SKM-1 (cell line): ENCODE measurements at regions not wholly inside any gene's neighbourhood (a gene's known extent, or its start where the extent isn't known, plus 50 kb on each side); places are given as distances from the start of the nearest gene placed in this dataset.
"Not testable (repeated sequence)": the region's sequence is repeated elsewhere in the genome, so short reads cannot be mapped to it uniquely, and the experiment has no call there.

ENCODE experiments used
- DNase-seq: peaks from one replicate; lab custom pipeline; 2025; ENCODE audit not compliant: unreplicated experiment; lab: John Stamatoyannopoulos, UW

DNA sequence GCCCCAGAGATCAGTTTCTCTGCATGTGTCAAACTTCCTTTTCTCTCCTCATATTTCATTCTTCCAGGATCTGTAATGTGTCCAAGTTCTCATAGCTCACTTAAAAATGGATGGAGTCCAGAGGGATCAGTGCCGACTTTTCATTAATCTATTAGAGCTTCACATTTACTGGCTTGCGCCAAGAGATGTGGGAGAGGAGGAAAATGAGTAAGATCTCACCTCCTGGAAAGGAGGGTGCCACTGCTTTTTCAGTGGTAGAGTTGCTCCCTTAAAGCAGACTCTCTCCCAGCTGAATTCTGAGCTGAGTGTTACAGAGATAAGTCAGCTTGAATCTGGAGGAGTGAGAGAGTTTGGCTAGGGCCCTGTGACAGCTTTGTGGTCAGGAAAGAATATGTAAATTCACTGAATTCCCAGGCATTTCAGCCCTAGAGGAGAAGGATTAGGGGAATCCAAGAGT is 175.9 kb downstream of the SOX4 start:
- no peak for DNase-seq

DNA sequence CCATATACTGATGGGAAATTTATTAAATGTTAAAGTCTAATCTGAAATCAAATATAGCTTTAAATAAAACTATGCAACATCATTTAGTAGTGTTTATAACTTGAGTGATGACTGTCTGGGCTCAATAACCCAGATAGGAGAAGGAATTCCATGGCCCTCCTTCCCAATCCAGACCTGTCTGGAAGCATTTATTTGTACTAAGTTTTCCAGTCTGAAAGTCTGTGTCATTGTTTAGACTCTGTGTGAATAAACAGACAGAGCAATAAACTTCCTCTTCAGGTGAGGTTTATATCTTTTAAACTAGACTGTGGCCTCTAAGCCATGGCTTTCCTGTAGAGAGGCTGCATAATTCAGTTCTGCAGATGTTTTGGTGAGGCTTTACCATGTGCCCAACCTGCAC is 176.4 kb downstream of the SOX4 start:
- no peak for DNase-seq

DNA sequence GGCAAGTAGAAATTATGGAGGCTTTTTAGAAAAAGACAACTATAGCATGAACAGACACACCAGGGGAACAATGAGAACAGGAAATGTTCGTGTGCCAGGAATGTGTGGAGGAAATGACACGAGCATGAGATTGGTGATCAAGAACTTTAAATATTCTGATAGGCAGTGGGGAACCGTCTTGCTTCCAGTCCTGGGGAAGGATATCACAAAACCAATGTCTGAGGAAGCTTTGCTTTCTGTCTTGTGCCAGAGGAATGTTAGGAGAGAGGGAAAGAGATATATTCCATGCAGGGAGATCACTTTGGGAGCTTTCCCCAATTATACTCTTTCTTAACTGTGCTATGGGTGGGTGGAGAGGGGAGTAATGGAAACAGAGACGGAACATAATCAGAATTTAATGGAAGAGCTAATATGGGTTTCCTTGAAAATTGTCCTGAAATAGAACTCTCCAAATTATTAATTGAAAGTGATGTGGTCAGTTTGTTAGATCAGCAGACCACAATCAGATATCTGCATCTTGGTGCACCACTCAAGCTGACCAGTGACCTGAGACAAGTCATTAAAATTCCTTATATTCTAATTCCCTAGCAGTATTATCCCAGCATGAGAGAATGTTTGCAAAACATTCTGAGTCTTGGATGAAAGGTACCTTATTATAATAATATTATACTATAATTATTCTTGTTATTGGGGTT is 178.2 kb downstream of the SOX4 start:
- no peak for DNase-seq

- no peak for DNase-seq
Observed at GRCh38 chr6:21772477-21772876, 178.9 kb downstream of the SOX4 start.

DNA sequence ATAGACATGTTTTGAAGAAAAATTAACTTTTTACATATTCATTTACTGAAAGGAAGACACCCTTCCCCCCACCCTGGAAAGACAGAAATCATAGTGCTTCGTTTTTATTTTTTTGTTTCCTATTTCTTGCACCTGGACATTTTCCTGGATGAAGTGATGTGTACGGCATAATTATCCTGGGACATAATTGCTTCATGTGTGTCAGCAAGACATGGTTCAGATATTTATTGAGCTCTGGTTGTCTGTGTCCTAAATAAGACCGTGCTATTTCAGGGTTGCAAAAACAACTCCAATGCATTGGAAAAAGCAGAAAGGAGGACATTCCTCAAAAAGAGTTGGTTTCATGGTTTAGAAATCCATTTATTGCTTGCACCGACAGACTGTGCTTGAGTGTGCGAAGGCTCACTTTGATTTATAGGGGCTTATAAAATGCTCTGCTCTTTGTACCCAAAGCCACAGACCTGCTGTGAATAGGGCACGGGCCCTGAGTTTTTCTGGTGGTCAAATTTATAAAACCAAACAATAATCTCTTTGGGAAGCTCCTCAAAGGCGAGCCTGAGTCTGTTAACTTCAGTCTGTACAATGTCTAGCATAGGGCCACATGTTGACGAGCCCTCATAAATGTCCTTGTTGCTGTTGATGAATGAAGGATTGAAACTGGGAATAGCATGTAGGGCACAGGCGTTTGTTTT is 179.5 kb downstream of the SOX4 start:
- no peak for DNase-seq

GRCh38 chr6:21773576-21773968 is 180.0 kb downstream of the SOX4 start:
- DNase-seq: no peak

- no peak for DNase-seq
Observed at GRCh38 chr6:21777846-21778245, 184.3 kb downstream of the SOX4 start.

GRCh38 chr6:21780141-21780540 is 186.6 kb downstream of the SOX4 start:
- no peak for DNase-seq

DNA sequence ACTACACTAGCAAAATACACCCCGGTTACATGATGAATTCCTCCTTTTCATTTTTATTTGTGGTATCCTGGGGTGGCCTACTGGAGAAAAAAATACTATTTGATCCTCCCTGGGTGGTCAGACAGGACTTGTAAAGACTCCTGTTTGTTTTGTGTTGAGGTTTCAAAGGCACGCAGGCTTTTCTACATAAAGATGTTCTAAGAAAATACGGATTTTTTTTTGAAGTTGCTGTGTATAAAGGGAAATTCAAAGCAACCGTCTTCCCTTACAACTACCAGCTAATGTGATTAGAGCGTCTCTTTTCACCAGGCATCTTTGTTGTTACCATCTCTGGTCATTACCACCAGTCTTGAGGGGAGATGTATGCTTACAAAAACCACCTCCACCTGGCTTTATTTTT is 187.1 kb downstream of the SOX4 start:
- no peak for DNase-seq

- DNase-seq: no peak
Observed at GRCh38 chr6:21781128-21781527, 187.6 kb downstream of the SOX4 start.

- no peak for DNase-seq
Observed at GRCh38 chr6:21785164-21785563, 191.6 kb downstream of the SOX4 start.

GRCh38 chr6:21791056-21791455 is 197.5 kb downstream of the SOX4 start:
- DNase-seq: no peak

DNA sequence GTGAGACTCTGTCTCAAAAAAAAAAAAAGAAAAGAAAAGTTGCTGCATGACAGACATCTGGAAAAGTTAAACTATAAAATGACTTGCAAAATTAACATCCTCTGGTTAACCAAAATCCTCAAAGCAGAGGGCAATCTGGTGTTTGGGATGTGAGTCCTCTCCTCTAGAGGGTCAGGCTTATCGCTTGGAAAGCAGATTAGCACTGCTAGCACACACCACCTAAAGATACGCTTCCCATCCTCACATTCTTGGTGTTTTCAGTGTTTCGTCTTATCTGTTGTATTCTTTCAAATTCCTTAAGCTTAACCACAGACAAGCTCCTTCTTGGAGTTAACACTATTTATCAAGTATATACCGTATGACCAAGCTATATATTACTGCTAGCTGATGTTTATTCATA is 198.0 kb downstream of the SOX4 start:
- DNase-seq: no peak

GRCh38 chr6:21792177-21792576 is 198.6 kb downstream of the SOX4 start:
- DNase-seq: no peak

- not testable (repeated sequence) for DNase-seq
Observed at GRCh38 chr6:21796979-21797378, 203.4 kb downstream of the SOX4 start.

- DNase-seq: no peak
Observed at GRCh38 chr6:21798468-21798867, 204.9 kb downstream of the SOX4 start.

GRCh38 chr6:21800330-21800729 is 206.8 kb downstream of the SOX4 start:
- no peak for DNase-seq

GRCh38 chr6:21800948-21801438 is 207.4 kb downstream of the SOX4 start:
- no peak for DNase-seq

DNA sequence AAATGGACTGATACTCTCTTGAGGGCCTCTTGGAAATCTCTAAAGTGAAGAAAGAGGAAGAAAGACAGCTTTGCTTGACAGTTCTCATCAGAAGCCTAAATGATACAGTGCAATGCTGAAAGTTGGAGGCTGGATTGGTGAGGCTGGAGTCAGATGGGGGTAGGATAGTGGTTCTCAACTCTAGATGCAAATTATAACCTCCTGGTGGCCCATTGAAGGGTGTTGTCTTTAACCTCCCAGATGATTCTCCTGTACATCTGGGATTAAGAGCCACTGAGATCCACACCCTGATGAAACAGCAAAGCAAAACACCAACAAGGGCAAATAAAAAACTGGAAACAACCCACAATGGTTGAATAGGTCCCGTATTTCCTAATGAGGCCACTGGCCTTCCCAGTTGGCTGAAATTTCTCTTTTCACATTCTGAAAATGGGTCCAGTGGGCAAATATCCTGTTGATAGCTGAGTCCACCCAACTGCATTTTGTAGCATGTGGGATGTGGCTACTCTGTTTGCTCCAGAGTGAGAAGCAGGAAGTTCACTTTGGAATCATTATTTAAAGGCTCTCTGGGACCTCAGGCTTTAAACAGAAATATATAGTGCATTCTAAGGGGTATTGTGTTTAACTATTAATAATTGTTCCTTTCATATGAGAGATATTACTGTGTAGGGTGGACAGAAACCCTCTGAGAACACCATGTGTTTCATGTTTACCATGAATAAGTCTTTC is 208.1 kb downstream of the SOX4 start:
- no peak for DNase-seq

GRCh38 chr6:21802175-21802822 is 208.7 kb downstream of the SOX4 start:
- no peak for DNase-seq

DNA sequence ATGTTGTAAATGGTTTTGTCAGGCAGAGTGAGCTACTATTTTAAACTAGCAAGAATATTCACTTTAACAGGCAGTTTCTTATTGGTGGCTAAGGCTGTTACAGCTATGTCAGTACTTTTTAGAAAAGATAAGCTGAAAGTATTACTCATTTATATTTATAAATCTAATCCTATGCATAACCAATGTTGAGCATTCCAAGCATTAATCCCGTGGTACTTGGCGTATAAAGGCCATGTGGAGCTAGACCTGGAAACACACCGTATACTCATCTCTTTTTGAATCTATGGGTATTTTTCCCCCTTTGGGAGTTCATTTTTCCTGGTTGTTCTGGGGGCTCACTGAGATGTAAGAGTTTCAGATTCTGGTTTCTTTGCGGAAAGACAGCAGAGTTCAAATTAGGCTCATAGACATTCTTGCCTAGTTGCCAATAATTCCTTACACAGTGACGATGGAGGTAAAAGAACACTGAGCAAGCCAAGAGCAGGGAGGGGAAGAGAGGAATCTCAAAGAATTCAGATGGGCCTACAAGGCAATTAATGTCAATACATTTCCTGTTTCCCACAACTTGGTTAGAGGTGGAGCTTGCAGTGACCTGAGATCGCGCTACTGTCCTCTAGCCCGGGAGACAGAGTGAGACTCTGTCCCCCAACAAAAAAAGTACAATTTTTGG is 211.5 kb downstream of the SOX4 start:
- DNase-seq: no peak
